OCI-LY1 (cell line): ENCODE measurements at regions not wholly inside any gene's neighbourhood (a gene's known extent, or its start where the extent isn't known, plus 50 kb on each side); places are given as distances from the start of the nearest gene placed in this dataset.

Experiments
- H2AFZ ChIP-seq: fragments of 200-600 bp; sonication (generic), shearing (Covaris generic); 2 replicates; pipeline ENCODE4 v1.6.0; 2014; ENCODE audit warnings: antibody characterized with exemption, mild to moderate bottlenecking, low read length
- H3F3A ChIP-seq: fragments of 200-600 bp; sonication (generic), shearing (Covaris generic); 2 replicates; pipeline ENCODE4 v1.6.0; 2014; ENCODE audit warnings: mild to moderate bottlenecking, antibody characterized with exemption, low read length, moderate library complexity; ENCODE audit not compliant: insufficient read depth
- H3K27ac ChIP-seq: fragments of 200-600 bp; sonication (generic); 2 replicates; pipeline ENCODE4 v1.5.1; 2014; ENCODE audit warnings: low read length, mixed run types, mild to moderate bottlenecking, low read depth; ENCODE audit not compliant: poor library complexity, severe bottlenecking
- H3K27me3 ChIP-seq: fragments of 200-600 bp; sonication (generic); 2 replicates; pipeline ENCODE4 v1.6.0; 2014; ENCODE audit warnings: antibody characterized with exemption, mild to moderate bottlenecking, low read length, moderate library complexity; ENCODE audit not compliant: insufficient read depth
- H3K36me3 ChIP-seq: fragments of 200-600 bp; sonication (generic); 2 replicates; pipeline ENCODE4 v1.6.1; 2014; ENCODE audit warnings: mild to moderate bottlenecking, antibody characterized with exemption, low read length, moderate library complexity, mixed read lengths; ENCODE audit not compliant: insufficient read depth
- H3K4me1 ChIP-seq: fragments of 200-600 bp; sonication (generic); 2 replicates; pipeline ENCODE4 v1.5.1; 2014; ENCODE audit warnings: mild to moderate bottlenecking, low read length, moderate library complexity; ENCODE audit not compliant: insufficient read depth, severe bottlenecking
- H3K4me2 ChIP-seq: fragments of 200-600 bp; sonication (generic), shearing (Covaris generic); 2 replicates; pipeline ENCODE4 v1.6.1; 2014; ENCODE audit warnings: low read length
- H3K4me3 ChIP-seq: fragments of 200-600 bp; sonication (generic); 2 replicates; pipeline ENCODE4 v1.5.1; 2014; ENCODE audit warnings: low read length, low read depth, mild to moderate bottlenecking, mixed read lengths; ENCODE audit not compliant: poor library complexity, severe bottlenecking
- H3K79me2 ChIP-seq: fragments of 200-600 bp; shearing (Covaris generic); 2 replicates; pipeline ENCODE4 v1.6.1; 2016; ENCODE audit warnings: mixed run types, low read length, mixed read lengths; ENCODE audit not compliant: insufficient read depth
- H3K9ac ChIP-seq: fragments of 200-600 bp; sonication (generic), shearing (Covaris generic); 2 replicates; pipeline ENCODE4 v1.6.1; 2014; ENCODE audit warnings: mild to moderate bottlenecking, low read length, mixed read lengths
- H3K9me2 ChIP-seq: fragments of 200-600 bp; sonication (generic), shearing (Covaris generic); 2 replicates; pipeline ENCODE4 v1.6.1; 2014; ENCODE audit warnings: low read depth, mild to moderate bottlenecking, low read length, mixed read lengths
- H3K9me3 ChIP-seq: fragments of 200-600 bp; shearing (Covaris generic); 2 replicates; pipeline ENCODE4 v1.6.1; 2014; ENCODE audit warnings: low read length, mixed read lengths
- H4K20me1 ChIP-seq: fragments of 200-600 bp; sonication (generic), shearing (Covaris generic); 2 replicates; pipeline ENCODE4 v1.6.0; 2016; ENCODE audit warnings: mild to moderate bottlenecking, low read length; ENCODE audit not compliant: insufficient read depth
- EZH2 ChIP-seq: fragments of 200-600 bp; sonication (generic), shearing (Covaris generic); IDR thresholded peaks from 2 replicates; pipeline ENCODE4 v1.8.0; 2017; ENCODE audit warnings: borderline replicate concordance, mixed run types, mild to moderate bottlenecking, antibody characterized with exemption, low read length, moderate library complexity, mixed read lengths
- TF ChIP-seq, protein P1 (sequence below): fragments of 200-600 bp; sonication (generic), shearing (Covaris generic); IDR thresholded peaks from 2 replicates; pipeline ENCODE4 v1.5.1; 2017; ENCODE audit warnings: mild to moderate bottlenecking, antibody characterized with exemption, low read length, moderate library complexity, mixed read lengths

DNA sequence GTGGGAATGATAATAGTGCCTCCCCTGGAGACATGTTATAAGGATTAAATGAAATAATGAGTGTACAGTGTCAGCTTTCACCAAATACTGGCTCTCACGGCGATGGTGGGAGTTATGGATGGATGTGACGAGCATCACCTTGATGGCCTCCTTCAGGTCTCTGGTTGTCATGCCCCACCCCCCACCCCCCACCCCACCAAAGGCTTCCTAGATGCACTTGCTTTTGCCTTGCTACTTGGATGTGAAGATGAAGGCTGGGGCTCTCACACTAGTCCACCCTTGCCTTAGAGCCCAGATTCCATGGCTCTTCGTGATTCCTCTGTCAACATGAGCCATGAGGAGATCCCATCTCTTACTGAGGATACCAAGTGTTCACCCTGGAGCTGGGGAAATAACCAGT, 412.3 kb downstream of the NPHP4 start:
- Histone ChIP-seq H3K27ac (no peak overlapping the region), H3K27me3 (no peaks in the 10 kb centered on the region), H3K4me3 (no peak overlapping the region), H3K9me3 (no peaks in the 10 kb centered on the region), H3K36me3 (no peaks in the 10 kb centered on the region), H3F3A (no peaks in the 10 kb centered on the region), H2AFZ (no peak overlapping the region), H4K20me1 (no peaks in the 10 kb centered on the region), H3K79me2 (no peaks in the 10 kb centered on the region), H3K9ac (no peak overlapping the region), H3K9me2 (no peaks in the 10 kb centered on the region), H3K4me2 (no peak overlapping the region), H3K4me1 (no peaks in the 10 kb centered on the region)
- no peak for TF ChIP-seq EZH2
- TF ChIP-seq, protein P1, sequence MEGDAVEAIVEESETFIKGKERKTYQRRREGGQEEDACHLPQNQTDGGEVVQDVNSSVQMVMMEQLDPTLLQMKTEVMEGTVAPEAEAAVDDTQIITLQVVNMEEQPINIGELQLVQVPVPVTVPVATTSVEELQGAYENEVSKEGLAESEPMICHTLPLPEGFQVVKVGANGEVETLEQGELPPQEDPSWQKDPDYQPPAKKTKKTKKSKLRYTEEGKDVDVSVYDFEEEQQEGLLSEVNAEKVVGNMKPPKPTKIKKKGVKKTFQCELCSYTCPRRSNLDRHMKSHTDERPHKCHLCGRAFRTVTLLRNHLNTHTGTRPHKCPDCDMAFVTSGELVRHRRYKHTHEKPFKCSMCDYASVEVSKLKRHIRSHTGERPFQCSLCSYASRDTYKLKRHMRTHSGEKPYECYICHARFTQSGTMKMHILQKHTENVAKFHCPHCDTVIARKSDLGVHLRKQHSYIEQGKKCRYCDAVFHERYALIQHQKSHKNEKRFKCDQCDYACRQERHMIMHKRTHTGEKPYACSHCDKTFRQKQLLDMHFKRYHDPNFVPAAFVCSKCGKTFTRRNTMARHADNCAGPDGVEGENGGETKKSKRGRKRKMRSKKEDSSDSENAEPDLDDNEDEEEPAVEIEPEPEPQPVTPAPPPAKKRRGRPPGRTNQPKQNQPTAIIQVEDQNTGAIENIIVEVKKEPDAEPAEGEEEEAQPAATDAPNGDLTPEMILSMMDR: no peak

- Histone ChIP-seq H3K27ac (no peak overlapping the region), H3K9ac (no peak overlapping the region), H3F3A (no peaks in the 10 kb centered on the region), H4K20me1 (no peaks in the 10 kb centered on the region), H3K4me1 (no peaks in the 10 kb centered on the region), H2AFZ (no peak overlapping the region), H3K9me2 (no peaks in the 10 kb centered on the region), H3K9me3 (no peaks in the 10 kb centered on the region), H3K27me3 (no peaks in the 10 kb centered on the region), H3K36me3 (no peaks in the 10 kb centered on the region), H3K4me3 (no peak overlapping the region), H3K79me2 (no peaks in the 10 kb centered on the region), H3K4me2 (no peak overlapping the region)
- TF ChIP-seq, protein P1: no peak
- TF ChIP-seq EZH2: no peak
These were observed 413.5 kb downstream of the NPHP4 start for GRCh38 chr1:5578690-5579089.

DNA sequence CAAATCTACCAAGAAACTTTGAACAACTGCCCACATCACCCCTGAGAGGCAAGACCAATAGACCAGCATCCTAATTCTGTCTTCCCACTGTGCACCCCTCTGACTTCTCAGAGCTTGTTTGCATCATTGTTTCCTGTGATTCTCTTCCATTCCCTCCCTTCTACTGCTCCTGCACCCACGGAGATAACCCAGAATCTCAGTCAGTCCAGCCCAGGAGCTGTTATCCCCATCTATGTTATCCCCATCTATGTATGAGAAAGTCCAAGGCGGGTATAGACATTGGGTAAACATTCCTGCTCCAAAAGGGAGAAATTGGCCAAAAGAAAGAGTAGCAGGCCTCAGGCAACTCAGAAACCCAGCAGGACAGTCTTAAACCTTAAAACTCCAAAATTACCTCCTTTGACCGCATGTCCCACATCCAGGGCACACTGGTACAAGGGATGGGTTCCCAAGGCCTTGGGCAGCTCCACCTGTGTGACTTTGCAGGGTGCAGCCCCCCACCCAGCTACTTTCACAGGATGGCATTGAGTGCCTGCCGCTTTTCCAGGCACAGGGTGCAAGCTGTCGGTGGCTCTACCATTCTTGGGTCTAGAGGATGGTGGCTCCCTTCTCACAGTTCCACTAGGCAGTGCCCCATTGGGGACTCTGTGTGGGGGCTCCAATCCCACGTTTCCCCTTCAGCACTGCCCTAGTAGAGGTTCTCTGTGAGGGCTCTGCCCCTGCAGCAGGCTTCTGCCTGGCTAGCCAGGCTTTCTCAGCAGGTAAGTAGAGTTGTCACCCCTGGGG, 414.8 kb downstream of the NPHP4 start:
- no peak overlapping the region for H3K9ac ChIP-seq
- H3K4me2 ChIP-seq: no peak overlapping the region
- no peaks in the 10 kb centered on the region for H3K9me3 ChIP-seq
- H3K27ac ChIP-seq: no peak overlapping the region
- no peak overlapping the region for H2AFZ ChIP-seq
- no peaks in the 10 kb centered on the region for H3K9me2 ChIP-seq
- no peaks in the 10 kb centered on the region for H3K79me2 ChIP-seq
- TF ChIP-seq, protein P1: no peak
- TF ChIP-seq EZH2: no peak
- no peaks in the 10 kb centered on the region for H4K20me1 ChIP-seq
- H3K4me1 ChIP-seq: no peaks in the 10 kb centered on the region
- no peaks in the 10 kb centered on the region for H3F3A ChIP-seq
- H3K4me3 ChIP-seq: no peak overlapping the region
- H3K27me3 ChIP-seq: no peaks in the 10 kb centered on the region
- H3K36me3 ChIP-seq: no peaks in the 10 kb centered on the region
